HepG2 (cell line): ENCODE measurements at regions not wholly inside any gene's neighbourhood (a gene's known extent, or its start where the extent isn't known, plus 50 kb on each side); places are given as distances from the start of the nearest gene placed in this dataset.

Experiments
- ATAC-seq: fragments of 200-7000 bp; cut with Tn5 transposase; 3 replicates; pipeline ENCODE4 v1.9.1; 2020; ENCODE audit warnings: mild to moderate bottlenecking, moderate library complexity
- BruUV-seq: library from RNA; stranded (reverse); fragments of 400-500 nt; replicated peaks from 2 replicates; lab custom pipeline; 2021; lab: Mats Ljungman, UMichigan
- CTCF ChIA-PET: fragments of 300-600 bp; formaldehyde crosslinking; extraction: SDS; loops from one replicate; lab custom pipeline; 2021; ENCODE audit warnings: low total read pairs, inconsistent platforms, low intra/inter-chr PET ratio; lab: Yijun Ruan, JAX
- POLR2A ChIA-PET: fragments of 350-600 bp; sonication (Branson Sonifier 250); formaldehyde crosslinking; loops from one replicate; lab custom pipeline; 2020; ENCODE audit warnings: antibody characterized with exemption, inconsistent platforms; lab: Yijun Ruan, JAX
- DNase-seq: peaks from one replicate; pipeline ENCODE4 v3.0.0-alpha.2; 2015; ENCODE audit warnings: low spot score
- FAIRE-seq: peaks from 3 replicates; lab custom pipeline; 2011; peaks lifted over from hg19 to GRCh38; lab: Jason Lieb, UNC
- H2AFZ ChIP-seq: one replicate; pipeline ENCODE4 v1.6.1; 2011; ENCODE audit warnings: low read length, inconsistent platforms
- H3K27ac ChIP-seq: fragments of 300-600 bp; 3 replicates; pipeline ENCODE4 v1.8.0; 2011; ENCODE audit warnings: mixed run types, mild to moderate bottlenecking, mixed read lengths, low read length, inconsistent platforms; ENCODE audit not compliant: insufficient read depth; ENCODE audit errors: extremely low read length
- H3K27me3 ChIP-seq, 2 experiments: fragments of 200-600 bp in 1 of 2; 2 replicates in 1 of 2; 3 replicates in 1 of 2; pipeline versions ENCODE4 v1.6.0 to v1.8.0; 2011; ENCODE audit warnings: low read length in 2 of 2, mild to moderate bottlenecking in 2 of 2, moderate library complexity in 2 of 2, inconsistent platforms in 1 of 2; ENCODE audit not compliant: insufficient read depth in 2 of 2, control insufficient read depth in 1 of 2
- H3K36me3 ChIP-seq, 2 experiments: fragments of 200-600 bp in 1 of 2; replicated peaks in 1 of 2; 2 replicates in 1 of 2; 3 replicates in 1 of 2; pipeline versions ENCODE4 v1.5.1 to v1.8.0; 2011; ENCODE audit warnings: low read length in 2 of 2, inconsistent platforms in 1 of 2; ENCODE audit not compliant: insufficient read depth in 2 of 2, control insufficient read depth in 1 of 2
- H3K4me1 ChIP-seq: 2 replicates; pipeline ENCODE4 v1.5.1; 2012; ENCODE audit warnings: low read length, inconsistent platforms; ENCODE audit not compliant: insufficient read depth
- H3K4me2 ChIP-seq: 2 replicates; pipeline ENCODE4 v1.6.0; 2011; ENCODE audit warnings: low read depth, low read length, inconsistent platforms
- H3K4me3 ChIP-seq, 3 experiments: fragments of 200-600 bp in 1 of 3; sonication (generic), shearing (Covaris generic) in 1 of 3; replicated peaks in 1 of 3; 2 replicates each; pipeline ENCODE4 v1.5.1; 2011 to 2016; ENCODE audit warnings: low read length in 3 of 3, inconsistent platforms in 2 of 3, low read depth in 2 of 3, mild to moderate bottlenecking in 2 of 3, control low read depth in 1 of 3, mixed read lengths in 1 of 3; ENCODE audit not compliant: insufficient read depth in 1 of 3
- H3K79me2 ChIP-seq: one replicate; pipeline ENCODE4 v1.6.1; 2011; ENCODE audit warnings: low read length, inconsistent platforms; ENCODE audit not compliant: insufficient read depth
- H3K9ac ChIP-seq: 2 replicates; pipeline ENCODE4 v1.6.0; 2011; ENCODE audit warnings: mild to moderate bottlenecking, low read depth, low read length, inconsistent platforms; ENCODE audit not compliant: insufficient read depth
- H3K9me3 ChIP-seq: 2 replicates; pipeline ENCODE4 v1.5.1; 2012; ENCODE audit warnings: mild to moderate bottlenecking, low read length
- H4K20me1 ChIP-seq: 2 replicates; pipeline ENCODE4 v1.6.0; 2011; ENCODE audit warnings: inconsistent platforms, mild to moderate bottlenecking, low read length, moderate library complexity; ENCODE audit not compliant: insufficient read depth
- CHD4 ChIP-seq: fragments of 200-600 bp; sonication (generic); IDR thresholded peaks from 2 replicates; pipeline ENCODE4 v1.7.0; 2017; ENCODE audit warnings: mild to moderate bottlenecking, low read length, borderline replicate concordance
- E2F5 ChIP-seq: sonication (generic); formaldehyde crosslinking; conservative IDR thresholded peaks from 2 replicates; pipeline ENCODE4 v1.4.0; 2020; ENCODE audit warnings: missing genetic modification reagents
- FOXC1 ChIP-seq: sonication (generic); formaldehyde crosslinking; IDR thresholded peaks from 2 replicates; pipeline ENCODE4 v1.8.0; 2022; ENCODE audit warnings: mild to moderate bottlenecking, missing genetic modification reagents, borderline replicate concordance
- MED1 ChIP-seq: sonication (generic); formaldehyde crosslinking; IDR thresholded peaks from 2 replicates; pipeline ENCODE4 v1.4.0; 2020; ENCODE audit warnings: missing genetic modification reagents
- MXI1 ChIP-seq: IDR thresholded peaks from 3 replicates; pipeline ENCODE4 v1.6.1; 2012; ENCODE audit warnings: low read depth, low read length, inconsistent platforms, borderline replicate concordance
- NR2F6 ChIP-seq, 2 experiments: IDR thresholded peaks; 2 replicates each; pipeline ENCODE4 v1.6.1; 2016; ENCODE audit warnings: antibody characterized with exemption in 1 of 2, mild to moderate bottlenecking in 1 of 2
- PAXIP1 ChIP-seq: sonication (generic); formaldehyde crosslinking; conservative IDR thresholded peaks from 2 replicates; pipeline ENCODE4 v1.4.0; 2020; ENCODE audit warnings: mild to moderate bottlenecking, missing genetic modification reagents, moderate library complexity
- REXO4 ChIP-seq: sonication (generic); formaldehyde crosslinking; IDR thresholded peaks from 2 replicates; pipeline ENCODE4 v1.8.0; 2022; ENCODE audit warnings: missing genetic modification reagents, mild to moderate bottlenecking, borderline replicate concordance
- TRAFD1 ChIP-seq: sonication (generic); formaldehyde crosslinking; IDR thresholded peaks from 2 replicates; pipeline ENCODE4 v1.5.1; 2020; ENCODE audit warnings: missing genetic modification reagents, mild to moderate bottlenecking, borderline replicate concordance
- ZNF496 ChIP-seq: sonication (generic); formaldehyde crosslinking; IDR thresholded peaks from 2 replicates; pipeline ENCODE4 v1.8.1; 2023; ENCODE audit warnings: mild to moderate bottlenecking, moderate library complexity, missing genetic modification reagents; ENCODE audit not compliant: insufficient replicate concordance
- ZNF562 ChIP-seq: sonication (generic); formaldehyde crosslinking; IDR thresholded peaks from 2 replicates; pipeline ENCODE4 v1.8.0; 2022; ENCODE audit warnings: missing genetic modification reagents, borderline replicate concordance
- ZNF574 ChIP-seq: sonication (generic); formaldehyde crosslinking; IDR thresholded peaks from 2 replicates; pipeline ENCODE4 v1.4.0; 2020; ENCODE audit warnings: missing genetic modification reagents
- ZNF878 ChIP-seq: sonication (generic); formaldehyde crosslinking; IDR thresholded peaks from 2 replicates; pipeline ENCODE4 v1.8.1; 2023; ENCODE audit warnings: mild to moderate bottlenecking, missing genetic modification reagents, moderate library complexity
- ZSCAN21 ChIP-seq: sonication (generic); formaldehyde crosslinking; IDR thresholded peaks from 2 replicates; pipeline ENCODE4 v1.8.0; 2022; ENCODE audit warnings: mild to moderate bottlenecking, missing genetic modification reagents, moderate library complexity, borderline replicate concordance
- WGBS: methylation state at CpG from one replicate; pipeline ENCODE4 v1.1.6; 2017; ENCODE audit warnings: low lambda C conversion rate; 5-methylcytosine and 5-hydroxymethylcytosine counted together
- in situ Hi-C: cut with HindIII; loops from 2 replicates; pipeline ENCODE4 v1.10.0; 2017; ENCODE audit warnings: low pct_unique_long_range_greater_than_20kb; ENCODE audit not compliant: extremely low pct_ligation_motif_present
- intact Hi-C: fragments of 100-400 bp; cut with micrococcal nuclease; formaldehyde crosslinking; loops from one replicate; pipeline ENCODE4 v1.10.0; 2022; ENCODE audit not compliant: unreplicated experiment

GRCh38 chr20:57939499-57939898 lies 229.7 kb upstream of the PMEPA1 start:
- BruUV-seq: no TSS peak
- ATAC-seq: no peak
- no peak for DNase-seq
- WGBS: 3% methylated on average over 3 of the region's 3 CpGs
- no peak for FAIRE-seq
- intact Hi-C loops (no loop called here), in situ Hi-C loops (no loop called here)
- Histone ChIP-seq H3K9ac (no peak overlapping the region), H3K27ac (no peak overlapping the region), H3K4me3 (no peak overlapping the region), H3K27me3 (peaks cover 0 to 44% of the 10 kb centered on the region in 2 experiments; a peak in 3 of 5 replicates), H3K36me3 (no peaks in the 10 kb centered on the region), H2AFZ (no peak overlapping the region), H3K79me2 (no peaks in the 10 kb centered on the region), H3K9me3 (no peaks in the 10 kb centered on the region), H3K4me1 (no peaks in the 10 kb centered on the region), H3K4me2 (no peak overlapping the region), H4K20me1 (no peaks in the 10 kb centered on the region)
- ChIA-PET CTCF (no interaction called here), POLR2A (no interaction called here)
- TF ChIP-seq CHD4 (no peak), ZSCAN21 (no peak), PAXIP1 (no peak), TRAFD1 (CRISPR knock-in tag) (no peak), FOXC1 (CRISPR knock-in tag) (no peak), ZNF496 (CRISPR knock-in tag) (no peak), ZNF878 (CRISPR knock-in tag) (no peak), ZNF574 (CRISPR knock-in tag) (no peak), MED1 (CRISPR knock-in tag) (no peak), ZNF562 (CRISPR knock-in tag) (no peak), REXO4 (no peak), E2F5 (no peak), NR2F6 (IDR thresholded peaks at IDR 0.05) (no peak), NR2F6 (CRISPR knock-in tag; IDR thresholded peaks at IDR 0.05) (no peak), MXI1 (no peak)
